NCI-H774 (cell line): ENCODE measurements at regions not wholly inside any gene's neighbourhood (a gene's known extent, or its start where the extent isn't known, plus 50 kb on each side); places are given as distances from the start of the nearest gene placed in this dataset.
"Not testable (repeated sequence)": the region's sequence is repeated elsewhere in the genome, so short reads cannot be mapped to it uniquely, and the experiment has no call there.

ENCODE experiments used
- DNase-seq: peaks from one replicate; lab custom pipeline; 2025; lab: John Stamatoyannopoulos, UW

GRCh38 chr7:85322252-85322651 is 135.4 kb upstream of the SEMA3D start:
- DNase-seq, result no peak

GRCh38 chr7:85320699-85321476 is 134.0 kb upstream of the SEMA3D start:
- no peak for DNase-seq

GRCh38 chr7:85316489-85316888 is 129.6 kb upstream of the SEMA3D start:
- no peak for DNase-seq

GRCh38 chr7:85310301-85310700 is 123.4 kb upstream of the SEMA3D start:
- no peak for DNase-seq

- DNase-seq, result no peak
Observed at GRCh38 chr7:85306115-85306514, 119.3 kb upstream of the SEMA3D start.

- DNase-seq, result no peak
Observed at GRCh38 chr7:85294176-85294575, 107.3 kb upstream of the SEMA3D start.

GRCh38 chr7:85292908-85293576 is 106.2 kb upstream of the SEMA3D start:
- no peak for DNase-seq

- DNase-seq, result no peak
Observed at GRCh38 chr7:85290269-85290668, 103.4 kb upstream of the SEMA3D start.

- no peak for DNase-seq
Observed at GRCh38 chr7:85289279-85289678, 102.4 kb upstream of the SEMA3D start.

- DNase-seq, result no peak
Observed at GRCh38 chr7:85287106-85287825, 100.4 kb upstream of the SEMA3D start.

GRCh38 chr7:85286446-85286845 is 99.6 kb upstream of the SEMA3D start:
- DNase-seq, result no peak

- DNase-seq, result peak; percentile 97
Observed at GRCh38 chr7:85285527-85285926, 98.7 kb upstream of the SEMA3D start.

GRCh38 chr7:85275204-85275603 is 88.3 kb upstream of the SEMA3D start:
- no peak for DNase-seq

GRCh38 chr7:85274454-85274853 is 87.6 kb upstream of the SEMA3D start:
- no peak for DNase-seq

- no peak for DNase-seq
Observed at GRCh38 chr7:85262891-85263290, 76.0 kb upstream of the SEMA3D start.

- no peak for DNase-seq
Observed at GRCh38 chr7:85261336-85261735, 74.5 kb upstream of the SEMA3D start.

- DNase-seq, result not testable (repeated sequence)
Observed at GRCh38 chr7:85249787-85250186, 62.9 kb upstream of the SEMA3D start.

- no peak for DNase-seq
Observed at GRCh38 chr7:85239109-85239508, 52.3 kb upstream of the SEMA3D start.

- no peak for DNase-seq
Observed at GRCh38 chr7:85237721-85238120, 50.9 kb upstream of the SEMA3D start.
